Adrenal gland (tissue), 9 donors: ENCODE measurements at regions not wholly inside any gene's neighbourhood (a gene's known extent, or its start where the extent isn't known, plus 50 kb on each side); places are given as distances from the start of the nearest gene placed in this dataset.

Experiments used
- DNase-seq, 7 donors: peaks; one replicate each; pipeline ENCODE4 v3.0.0-alpha.2; 2019 to 2020
- H3K27ac ChIP-seq, 5 donors: fragments of 200-600 bp; sonication (generic) in 4 of 5; 1 replicate in 3 of 5; 2 replicates in 2 of 5; pipeline versions ENCODE4 v1.5.1 to v1.8.0; 2016 to 2020; ENCODE audit warnings: mild to moderate bottlenecking in 1 of 5
- H3K27me3 ChIP-seq: fragments of 200-600 bp; 2 replicates; pipeline ENCODE4 v1.8.0; 2021
- H3K36me3 ChIP-seq, 2 donors: fragments of 200-600 bp; replicated peaks in 1 of 2; 1 replicate in 1 of 2; 2 replicates in 1 of 2; pipeline versions ENCODE4 v1.5.1 to v1.8.0; 2018 to 2022
- H3K4me1 ChIP-seq, 2 donors: fragments of 200-600 bp; replicated peaks in 1 of 2; 1 replicate in 1 of 2; 2 replicates in 1 of 2; pipeline versions ENCODE4 v1.5.1 to v1.8.0; 2018 to 2021
- H3K4me3 ChIP-seq, 4 donors: fragments of 200-600 bp; sonication (generic) in 3 of 4; one replicate each; pipeline ENCODE4 v1.5.1; 2016 to 2018
- H3K9me3 ChIP-seq, 3 donors: fragments of 200-600 bp; sonication (generic) in 1 of 3; replicated peaks in 1 of 3; 1 replicate in 2 of 3; 2 replicates in 1 of 3; pipeline versions ENCODE4 v1.5.1 to v1.8.0; 2016 to 2021
- POLR2A ChIP-seq, 2 donors: fragments of 450-650 bp; IDR thresholded peaks; one replicate each; pipeline ENCODE4 v1.6.1; 2017; ENCODE audit warnings: antibody characterized with exemption in 2 of 2, mild to moderate bottlenecking in 2 of 2, moderate library complexity in 1 of 2
- WGBS, 4 donors: extraction: QIAGEN DNeasy Blood & Tissue Kit in 2 of 4; methylation state at CpG; one replicate each; pipeline versions ENCODE4 v1.1.5 to v1.1.7; 2013 to 2017; 5-methylcytosine and 5-hydroxymethylcytosine counted together
- intact Hi-C, 2 donors: fragments of 100-400 bp; cut with DNase I; formaldehyde crosslinking; loops; one replicate each; pipeline versions ENCODE4 v1.14.1 to v1.15.0; 2022 to 2023
- TF ChIP-seq, protein P1 (sequence below), 6 experiments: fragments of 450-650 bp in 4 of 6; fragments of 200-600 bp in 2 of 6; sonication (generic) in 1 of 6; IDR thresholded peaks; 1 replicate in 5 of 6; 2 replicates in 1 of 6; pipeline versions ENCODE4 v1.5.1 to v1.8.0; 2016 to 2021; ENCODE audit warnings: antibody characterized with exemption in 6 of 6, mild to moderate bottlenecking in 2 of 6, moderate library complexity in 1 of 6
- donor health status: healthy with polysubstance abuse.
- donor health status: Bipolar disorder and iron deficiency.
- donor health status: DM: yes; HTN: yes; CAD: no.
- donor health status: DM: no; HTN: no; CAD: no.
- donor health status: DM: no; HTN: no; CAD: no.

DNA sequence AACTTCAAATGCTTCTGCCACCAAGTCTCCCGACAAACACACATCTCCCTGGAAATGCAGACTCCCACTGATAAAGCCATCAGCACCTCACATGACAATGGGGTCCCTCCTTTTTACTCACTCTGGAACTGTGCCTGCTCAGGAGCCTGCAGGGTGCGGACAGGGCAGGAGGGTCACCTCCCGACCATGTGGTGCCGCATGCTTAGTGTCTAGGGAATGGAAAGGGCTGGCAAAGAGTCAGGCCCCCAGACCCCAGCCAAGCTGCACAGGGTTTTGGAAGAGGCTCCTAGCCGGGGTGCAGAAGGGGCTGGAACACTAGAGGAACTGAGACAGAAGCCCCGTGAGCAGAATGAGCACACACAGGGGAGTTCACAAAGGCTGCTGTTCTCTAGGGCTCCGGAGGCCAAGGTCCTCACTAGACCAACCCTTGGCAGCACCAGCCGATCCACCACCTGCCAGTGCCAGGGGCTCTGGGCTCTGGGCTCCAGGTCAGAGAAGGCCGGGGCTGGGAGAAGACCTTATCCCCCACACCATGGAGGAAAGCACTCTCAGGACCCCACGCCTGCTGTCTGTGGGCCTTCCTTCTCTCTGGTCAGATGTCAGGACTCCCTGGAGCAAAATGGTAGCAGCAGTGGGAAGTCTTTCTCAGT, 125.1 kb upstream of the FGF3 start:
- intact Hi-C loops = no loop called here
- DNase-seq = no peak
- Histone ChIP-seq H3K36me3 (no peaks in the 10 kb centered on the region), H3K4me1 (no peaks in the 10 kb centered on the region), H3K9me3 (no peaks in the 10 kb centered on the region), H3K27ac (no peak overlapping the region), H3K27me3 (no peaks in the 10 kb centered on the region), H3K4me3 (no peak overlapping the region)
- 80 to 87% (median 84%) methylated on average over 9 to 10 of the region's 10 CpGs for WGBS, 4 donors
- TF ChIP-seq, protein P1, sequence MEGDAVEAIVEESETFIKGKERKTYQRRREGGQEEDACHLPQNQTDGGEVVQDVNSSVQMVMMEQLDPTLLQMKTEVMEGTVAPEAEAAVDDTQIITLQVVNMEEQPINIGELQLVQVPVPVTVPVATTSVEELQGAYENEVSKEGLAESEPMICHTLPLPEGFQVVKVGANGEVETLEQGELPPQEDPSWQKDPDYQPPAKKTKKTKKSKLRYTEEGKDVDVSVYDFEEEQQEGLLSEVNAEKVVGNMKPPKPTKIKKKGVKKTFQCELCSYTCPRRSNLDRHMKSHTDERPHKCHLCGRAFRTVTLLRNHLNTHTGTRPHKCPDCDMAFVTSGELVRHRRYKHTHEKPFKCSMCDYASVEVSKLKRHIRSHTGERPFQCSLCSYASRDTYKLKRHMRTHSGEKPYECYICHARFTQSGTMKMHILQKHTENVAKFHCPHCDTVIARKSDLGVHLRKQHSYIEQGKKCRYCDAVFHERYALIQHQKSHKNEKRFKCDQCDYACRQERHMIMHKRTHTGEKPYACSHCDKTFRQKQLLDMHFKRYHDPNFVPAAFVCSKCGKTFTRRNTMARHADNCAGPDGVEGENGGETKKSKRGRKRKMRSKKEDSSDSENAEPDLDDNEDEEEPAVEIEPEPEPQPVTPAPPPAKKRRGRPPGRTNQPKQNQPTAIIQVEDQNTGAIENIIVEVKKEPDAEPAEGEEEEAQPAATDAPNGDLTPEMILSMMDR (IDR thresholded peaks at IDR 0.05) = no peak
- no peak for TF ChIP-seq POLR2A (IDR thresholded peaks at IDR 0.05)

DNA sequence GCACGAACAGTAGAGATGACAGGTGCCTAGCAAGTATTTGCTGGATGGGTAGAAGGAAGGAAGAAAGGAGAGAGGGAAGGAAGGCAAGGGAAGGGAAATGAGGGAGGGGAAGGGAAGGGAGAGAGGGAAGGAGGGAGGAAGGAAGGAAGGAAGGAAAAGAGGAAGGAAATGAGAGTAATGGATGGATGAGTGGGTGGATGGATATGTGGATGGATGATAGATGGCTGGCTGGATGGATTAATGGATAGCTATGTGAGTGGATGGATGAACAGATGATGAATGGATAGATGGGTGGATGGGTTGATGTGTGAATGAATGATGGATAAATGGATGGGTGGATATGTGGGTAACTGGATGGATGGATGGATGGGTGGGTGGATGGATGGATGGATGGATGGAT, 125.9 kb upstream of the FGF3 start:
- intact Hi-C loops = no loop called here
- Histone ChIP-seq H3K27me3 (no peaks in the 10 kb centered on the region), H3K36me3 (no peaks in the 10 kb centered on the region), H3K4me1 (no peaks in the 10 kb centered on the region), H3K9me3 (no peaks in the 10 kb centered on the region), H3K27ac (no peak overlapping the region), H3K4me3 (no peak overlapping the region)
- no peak for DNase-seq
- WGBS, 4 donors = 65 to 74% (median 66%) methylated on average over 1 of the region's 1 CpG
- TF ChIP-seq, protein P1 (IDR thresholded peaks at IDR 0.05) = no peak
- TF ChIP-seq POLR2A (IDR thresholded peaks at IDR 0.05) = no peak

DNA sequence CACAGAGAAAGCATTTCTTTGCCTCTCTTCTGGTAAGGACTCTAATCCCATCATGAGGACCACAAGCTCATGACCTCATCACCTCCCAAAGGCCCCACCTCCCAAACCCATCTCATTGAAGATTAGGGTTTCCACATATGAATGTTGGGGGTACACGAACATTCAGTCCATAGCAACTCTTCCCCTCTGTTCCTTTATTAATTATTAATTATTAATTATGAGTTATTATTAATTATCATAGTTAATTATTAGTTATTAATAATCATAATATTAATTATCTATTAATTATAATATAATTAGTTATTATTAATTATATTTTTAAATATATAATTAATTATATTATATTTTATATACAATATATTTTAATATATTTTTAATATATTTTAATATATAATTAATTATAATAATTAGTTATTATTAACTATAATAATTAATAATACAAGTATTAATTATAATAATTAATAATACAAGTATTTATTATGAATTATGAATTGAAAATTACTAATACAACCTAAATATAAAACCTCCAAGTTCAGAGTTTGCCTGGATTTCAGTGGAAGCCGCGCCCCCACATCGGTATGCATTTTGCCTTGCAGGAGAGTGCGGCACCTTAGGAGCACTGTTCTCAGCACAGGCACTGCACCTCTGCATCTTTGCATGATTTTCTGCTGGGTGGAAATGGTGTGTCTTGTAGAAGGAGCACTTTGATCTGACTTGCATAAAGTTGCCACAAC, 128.0 kb upstream of the FGF3 start:
- no peaks in the 10 kb centered on the region for H3K9me3 ChIP-seq
- H3K27ac ChIP-seq = no peak overlapping the region
- no peaks in the 10 kb centered on the region for H3K36me3 ChIP-seq
- intact Hi-C loops = no loop called here
- WGBS, 4 donors = 90 to 96% (median 92%) methylated on average over 5 of the region's 5 CpGs
- DNase-seq = no peak
- no peaks in the 10 kb centered on the region for H3K27me3 ChIP-seq
- no peak overlapping the region for H3K4me3 ChIP-seq
- H3K4me1 ChIP-seq = no peaks in the 10 kb centered on the region
- TF ChIP-seq POLR2A (IDR thresholded peaks at IDR 0.05) = no peak
- TF ChIP-seq, protein P1 (IDR thresholded peaks at IDR 0.05) = no peak

DNA sequence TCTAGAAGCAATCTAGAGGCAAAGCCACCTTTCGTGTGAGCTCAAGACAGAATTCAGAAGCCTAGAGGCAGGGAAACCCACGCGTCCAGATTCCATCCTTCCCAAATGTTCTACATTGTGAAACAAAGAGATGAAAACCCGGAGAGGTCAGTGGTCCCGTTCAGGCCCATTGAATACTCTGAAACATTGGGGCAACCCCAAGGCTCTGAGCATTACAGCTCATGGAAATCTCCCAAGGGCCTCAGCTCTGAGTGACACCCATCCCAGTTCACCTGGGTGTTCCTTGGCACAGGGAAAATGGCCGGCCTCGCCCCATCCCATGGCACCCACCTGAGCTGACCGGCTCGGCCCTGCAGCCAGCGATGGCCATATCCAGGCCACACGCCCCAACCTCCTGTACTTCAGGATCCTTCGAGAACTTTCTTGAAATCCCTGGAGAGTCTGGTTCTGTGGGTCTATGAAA, 128.6 kb upstream of the FGF3 start:
- TF ChIP-seq POLR2A (IDR thresholded peaks at IDR 0.05) = no peak
- TF ChIP-seq, protein P1 (IDR thresholded peaks at IDR 0.05) = no peak
- H3K4me3 ChIP-seq = no peak overlapping the region
- H3K36me3 ChIP-seq = no peaks in the 10 kb centered on the region
- H3K27me3 ChIP-seq = no peaks in the 10 kb centered on the region
- intact Hi-C loops = no loop called here
- no peaks in the 10 kb centered on the region for H3K9me3 ChIP-seq
- H3K27ac ChIP-seq = no peak overlapping the region
- no peak for DNase-seq
- no peaks in the 10 kb centered on the region for H3K4me1 ChIP-seq
- WGBS, 4 donors = 91 to 96% (median 94%) methylated on average over 12 of the region's 12 CpGs
